ENCODE measurements at regions not wholly inside any gene's neighbourhood (a gene's known extent, or its start where the extent isn't known, plus 50 kb on each side); places are given as distances from the start of the nearest gene placed in this dataset.

- TF ChIP-seq, protein P1, sequence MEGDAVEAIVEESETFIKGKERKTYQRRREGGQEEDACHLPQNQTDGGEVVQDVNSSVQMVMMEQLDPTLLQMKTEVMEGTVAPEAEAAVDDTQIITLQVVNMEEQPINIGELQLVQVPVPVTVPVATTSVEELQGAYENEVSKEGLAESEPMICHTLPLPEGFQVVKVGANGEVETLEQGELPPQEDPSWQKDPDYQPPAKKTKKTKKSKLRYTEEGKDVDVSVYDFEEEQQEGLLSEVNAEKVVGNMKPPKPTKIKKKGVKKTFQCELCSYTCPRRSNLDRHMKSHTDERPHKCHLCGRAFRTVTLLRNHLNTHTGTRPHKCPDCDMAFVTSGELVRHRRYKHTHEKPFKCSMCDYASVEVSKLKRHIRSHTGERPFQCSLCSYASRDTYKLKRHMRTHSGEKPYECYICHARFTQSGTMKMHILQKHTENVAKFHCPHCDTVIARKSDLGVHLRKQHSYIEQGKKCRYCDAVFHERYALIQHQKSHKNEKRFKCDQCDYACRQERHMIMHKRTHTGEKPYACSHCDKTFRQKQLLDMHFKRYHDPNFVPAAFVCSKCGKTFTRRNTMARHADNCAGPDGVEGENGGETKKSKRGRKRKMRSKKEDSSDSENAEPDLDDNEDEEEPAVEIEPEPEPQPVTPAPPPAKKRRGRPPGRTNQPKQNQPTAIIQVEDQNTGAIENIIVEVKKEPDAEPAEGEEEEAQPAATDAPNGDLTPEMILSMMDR (IDR thresholded peaks at IDR 0.05; ENCODE audit: low read depth, low read length), result no peak
- DNase-seq (ENCODE audit: low read depth in 1 of 2, low spot score in 1 of 2), result no peak
- H3K9me3 ChIP-seq (ENCODE audit: low read depth), result no peaks in the 10 kb centered on the region
- no peaks in the 10 kb centered on the region for H3K27me3 ChIP-seq
- H3K27ac ChIP-seq, result no peak overlapping the region
- H3K36me3 ChIP-seq, result no peaks in the 10 kb centered on the region
- no peaks in the 10 kb centered on the region for H3K4me1 ChIP-seq (ENCODE audit: low read depth)
- H3K4me3 ChIP-seq, result no peak overlapping the region
These were observed 135.2 kb upstream of the CTNNB1 start for GRCh38 chr3:41064070-41064469.

DNA sequence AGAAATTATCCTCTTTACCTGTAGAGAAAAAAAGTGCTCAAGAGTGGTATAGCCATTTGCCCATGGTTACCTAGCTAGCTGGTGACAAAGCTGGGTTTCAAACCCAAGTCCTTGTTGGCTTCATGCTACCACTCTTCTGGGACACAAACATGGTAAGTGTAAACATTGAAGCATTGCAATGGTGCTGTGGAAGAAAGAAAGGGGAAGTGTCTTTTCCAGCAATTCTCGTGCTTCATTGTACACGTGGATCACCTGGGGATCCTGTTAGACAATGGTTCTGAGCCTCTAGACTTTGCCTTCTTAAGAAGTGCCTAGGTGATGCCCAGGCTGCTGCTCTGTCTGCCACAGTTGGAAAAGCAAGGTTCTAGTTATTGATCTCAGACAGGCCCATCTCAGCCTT, 134.8 kb upstream of the CTNNB1 start:
- Histone ChIP-seq H3K4me3 (no peak overlapping the region), H3K4me1 (ENCODE audit: low read depth) (no peaks in the 10 kb centered on the region), H3K36me3 (no peaks in the 10 kb centered on the region), H3K27ac (no peak overlapping the region), H3K9me3 (ENCODE audit: low read depth) (no peaks in the 10 kb centered on the region), H3K27me3 (no peaks in the 10 kb centered on the region)
- TF ChIP-seq, protein P1 (IDR thresholded peaks at IDR 0.05; ENCODE audit: low read depth, low read length), result no peak
- DNase-seq (ENCODE audit: low read depth in 1 of 2, low spot score in 1 of 2), result no peak

DNA sequence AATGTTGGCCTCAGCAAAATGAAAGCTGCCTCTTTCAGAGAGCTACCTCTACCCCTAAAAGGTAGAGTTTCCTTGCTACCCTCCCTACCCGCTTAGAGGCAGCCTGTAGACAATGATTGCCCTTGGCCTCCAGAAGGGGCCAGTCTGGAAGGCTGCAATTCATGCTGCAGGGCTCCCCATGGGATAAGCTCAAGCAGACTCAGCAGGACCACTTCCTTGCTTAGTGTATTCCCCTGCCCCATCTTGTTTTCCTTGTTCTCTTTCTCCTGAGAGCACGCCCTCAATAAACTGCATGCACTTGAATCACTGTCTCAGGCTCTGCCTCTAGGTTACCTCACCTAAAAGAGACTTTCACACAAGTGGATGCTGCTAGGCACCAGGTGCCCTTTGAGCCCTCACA, 134.0 kb upstream of the CTNNB1 start:
- H3K4me1 ChIP-seq (ENCODE audit: low read depth), result no peaks in the 10 kb centered on the region
- no peaks in the 10 kb centered on the region for H3K27me3 ChIP-seq
- H3K36me3 ChIP-seq, result no peaks in the 10 kb centered on the region
- TF ChIP-seq, protein P1 (IDR thresholded peaks at IDR 0.05; ENCODE audit: low read depth, low read length), result no peak
- DNase-seq (ENCODE audit: low read depth in 1 of 2, low spot score in 1 of 2), result no peak
- H3K9me3 ChIP-seq (ENCODE audit: low read depth), result no peaks in the 10 kb centered on the region
- no peak overlapping the region for H3K4me3 ChIP-seq
- H3K27ac ChIP-seq, result no peak overlapping the region

- TF ChIP-seq, protein P1 (IDR thresholded peaks at IDR 0.05; ENCODE audit: low read depth, low read length), result no peak
- no peaks in the 10 kb centered on the region for H3K9me3 ChIP-seq (ENCODE audit: low read depth)
- no peak overlapping the region for H3K27ac ChIP-seq
- no peaks in the 10 kb centered on the region for H3K27me3 ChIP-seq
- H3K4me1 ChIP-seq (ENCODE audit: low read depth), result no peaks in the 10 kb centered on the region
- H3K4me3 ChIP-seq, result no peak overlapping the region
- H3K36me3 ChIP-seq, result no peaks in the 10 kb centered on the region
- peak in 1 of 2 donors; percentile 52 for DNase-seq (ENCODE audit: low read depth in 1 of 2, low spot score in 1 of 2)
These were observed 126.1 kb upstream of the CTNNB1 start for GRCh38 chr3:41073190-41073589.

GRCh38 chr3:41075975-41076374, 123.3 kb upstream of the CTNNB1 start:
- H3K9me3 ChIP-seq (ENCODE audit: low read depth), result no peaks in the 10 kb centered on the region
- H3K4me3 ChIP-seq, result no peak overlapping the region
- H3K27ac ChIP-seq, result no peak overlapping the region
- peak in 1 of 2 donors; percentile 59 for DNase-seq (ENCODE audit: low read depth in 1 of 2, low spot score in 1 of 2)
- H3K4me1 ChIP-seq (ENCODE audit: low read depth), result no peaks in the 10 kb centered on the region
- H3K27me3 ChIP-seq, result no peaks in the 10 kb centered on the region
- TF ChIP-seq, protein P1 (IDR thresholded peaks at IDR 0.05; ENCODE audit: low read depth, low read length), result peak; percentile 18
- H3K36me3 ChIP-seq, result no peaks in the 10 kb centered on the region

GRCh38 chr3:41076399-41076798, 122.9 kb upstream of the CTNNB1 start:
- Histone ChIP-seq H3K27ac (no peak overlapping the region), H3K36me3 (no peaks in the 10 kb centered on the region), H3K9me3 (ENCODE audit: low read depth) (no peaks in the 10 kb centered on the region), H3K4me3 (no peak overlapping the region), H3K4me1 (ENCODE audit: low read depth) (no peaks in the 10 kb centered on the region), H3K27me3 (no peaks in the 10 kb centered on the region)
- TF ChIP-seq, protein P1 (IDR thresholded peaks at IDR 0.05; ENCODE audit: low read depth, low read length), result no peak
- no peak for DNase-seq (ENCODE audit: low read depth in 1 of 2, low spot score in 1 of 2)
